Adipocyte (in vitro differentiated cells): ENCODE measurements at regions not wholly inside any gene's neighbourhood (a gene's known extent, or its start where the extent isn't known, plus 50 kb on each side); places are given as distances from the start of the nearest gene placed in this dataset.
A peak's percentile ranks its signal among the peaks of the same experiment; 100 is the strongest.

ENCODE experiments used
- DNase-seq: peaks from one replicate; pipeline ENCODE4 v3.0.0-alpha.2; 2015; ENCODE audit warnings: low read depth
- H3K27me3 ChIP-seq: replicated peaks from 2 replicates; pipeline ENCODE4 v1.7.0; 2013; ENCODE audit warnings: mild to moderate bottlenecking, low read length, moderate library complexity; ENCODE audit not compliant: control insufficient read depth, insufficient read depth
- H3K36me3 ChIP-seq: 2 replicates; pipeline ENCODE4 v1.7.0; 2013; ENCODE audit warnings: low read length, mild to moderate bottlenecking, moderate library complexity; ENCODE audit not compliant: control insufficient read depth, insufficient read depth, severe bottlenecking
- H3K4me1 ChIP-seq: 2 replicates; pipeline ENCODE4 v1.7.0; 2013; ENCODE audit warnings: mild to moderate bottlenecking, low read length, moderate library complexity; ENCODE audit not compliant: control insufficient read depth, insufficient read depth
- H3K4me3 ChIP-seq: 2 replicates; pipeline ENCODE4 v1.7.0; 2013; ENCODE audit warnings: mild to moderate bottlenecking, low read length, moderate library complexity
- H3K9ac ChIP-seq: 2 replicates; pipeline ENCODE4 v1.7.0; 2013; ENCODE audit warnings: mild to moderate bottlenecking, low read length, moderate library complexity
- H3K9me3 ChIP-seq: 2 replicates; pipeline ENCODE4 v1.7.0; 2013; ENCODE audit warnings: mild to moderate bottlenecking, low read length, moderate library complexity; ENCODE audit not compliant: control insufficient read depth

GRCh38 chr19:5271145-5271544, 69.5 kb downstream of the PTPRS start:
- H3K9ac ChIP-seq = no peak overlapping the region
- peak; percentile 17 for DNase-seq
- H3K36me3 ChIP-seq = peaks cover 40% of the 10 kb centered on the region
- no peaks in the 10 kb centered on the region for H3K9me3 ChIP-seq
- H3K27me3 ChIP-seq = no peaks in the 10 kb centered on the region
- no peaks in the 10 kb centered on the region for H3K4me1 ChIP-seq
- H3K4me3 ChIP-seq = no peak overlapping the region

GRCh38 chr19:5269926-5270325, 70.7 kb downstream of the PTPRS start:
- Histone ChIP-seq H3K27me3 (no peaks in the 10 kb centered on the region), H3K4me3 (no peak overlapping the region), H3K9ac (no peak overlapping the region), H3K9me3 (no peaks in the 10 kb centered on the region), H3K36me3 (peaks cover 38% of the 10 kb centered on the region), H3K4me1 (no peaks in the 10 kb centered on the region)
- DNase-seq = no peak

GRCh38 chr19:5269279-5269678, 71.3 kb downstream of the PTPRS start:
- DNase-seq = no peak
- no peaks in the 10 kb centered on the region for H3K4me1 ChIP-seq
- H3K9me3 ChIP-seq = no peaks in the 10 kb centered on the region
- peaks cover 44% of the 10 kb centered on the region for H3K36me3 ChIP-seq
- H3K4me3 ChIP-seq = no peak overlapping the region
- H3K27me3 ChIP-seq = no peaks in the 10 kb centered on the region
- H3K9ac ChIP-seq = no peak overlapping the region

GRCh38 chr19:5268801-5269200, 71.8 kb downstream of the PTPRS start:
- Histone ChIP-seq H3K27me3 (no peaks in the 10 kb centered on the region), H3K4me1 (no peaks in the 10 kb centered on the region), H3K4me3 (no peak overlapping the region), H3K9me3 (no peaks in the 10 kb centered on the region), H3K9ac (no peak overlapping the region), H3K36me3 (peaks cover 45% of the 10 kb centered on the region)
- DNase-seq = no peak

- Histone ChIP-seq H3K27me3 (no peaks in the 10 kb centered on the region), H3K9ac (no peak overlapping the region), H3K9me3 (no peaks in the 10 kb centered on the region), H3K36me3 (peaks cover 46% of the 10 kb centered on the region), H3K4me1 (no peaks in the 10 kb centered on the region), H3K4me3 (no peak overlapping the region)
- DNase-seq = no peak
Measured at GRCh38 chr19:5265260-5265659, 75.4 kb downstream of the PTPRS start.

- Histone ChIP-seq H3K4me3 (no peak overlapping the region), H3K9me3 (no peaks in the 10 kb centered on the region), H3K36me3 (peaks cover 51% of the 10 kb centered on the region), H3K4me1 (no peaks in the 10 kb centered on the region), H3K9ac (no peak overlapping the region), H3K27me3 (no peaks in the 10 kb centered on the region)
- no peak for DNase-seq
Measured at GRCh38 chr19:5264453-5264852, 76.2 kb downstream of the PTPRS start.

GRCh38 chr19:5263615-5264014, 77.0 kb downstream of the PTPRS start:
- H3K9ac ChIP-seq = no peak overlapping the region
- no peaks in the 10 kb centered on the region for H3K9me3 ChIP-seq
- H3K27me3 ChIP-seq = no peaks in the 10 kb centered on the region
- H3K4me3 ChIP-seq = no peak overlapping the region
- no peaks in the 10 kb centered on the region for H3K4me1 ChIP-seq
- H3K36me3 ChIP-seq = peaks cover 57% of the 10 kb centered on the region
- no peak for DNase-seq

- Histone ChIP-seq H3K4me3 (no peak overlapping the region), H3K9me3 (no peaks in the 10 kb centered on the region), H3K9ac (no peak overlapping the region), H3K4me1 (no peaks in the 10 kb centered on the region), H3K36me3 (peaks cover 65% of the 10 kb centered on the region), H3K27me3 (no peaks in the 10 kb centered on the region)
- DNase-seq = no peak
Measured at GRCh38 chr19:5262721-5263120, 77.9 kb downstream of the PTPRS start.

- Histone ChIP-seq H3K27me3 (no peaks in the 10 kb centered on the region), H3K9me3 (no peaks in the 10 kb centered on the region), H3K4me1 (no peaks in the 10 kb centered on the region), H3K4me3 (no peak overlapping the region), H3K9ac (no peak overlapping the region), H3K36me3 (peaks cover 75% of the 10 kb centered on the region)
- no peak for DNase-seq
Measured at GRCh38 chr19:5261156-5261890, 79.3 kb downstream of the PTPRS start.

- H3K9me3 ChIP-seq = peaks cover 4% of the 10 kb centered on the region
- no peak overlapping the region for H3K9ac ChIP-seq
- H3K27me3 ChIP-seq = no peaks in the 10 kb centered on the region
- H3K4me3 ChIP-seq = no peak overlapping the region
- no peaks in the 10 kb centered on the region for H3K4me1 ChIP-seq
- DNase-seq = no peak
- peaks cover 83% of the 10 kb centered on the region for H3K36me3 ChIP-seq
Measured at GRCh38 chr19:5260381-5260967, 80.1 kb downstream of the PTPRS start.

GRCh38 chr19:5259750-5260149, 80.9 kb downstream of the PTPRS start:
- peaks cover 11% of the 10 kb centered on the region for H3K9me3 ChIP-seq
- H3K36me3 ChIP-seq = peaks cover 86% of the 10 kb centered on the region
- H3K9ac ChIP-seq = no peak overlapping the region
- no peaks in the 10 kb centered on the region for H3K27me3 ChIP-seq
- H3K4me3 ChIP-seq = no peak overlapping the region
- H3K4me1 ChIP-seq = no peaks in the 10 kb centered on the region
- DNase-seq = no peak
